GM19035 (cell line): ENCODE measurements at regions not wholly inside any gene's neighbourhood (a gene's known extent, or its start where the extent isn't known, plus 50 kb on each side); places are given as distances from the start of the nearest gene placed in this dataset.

ENCODE experiments used
- ATAC-seq: cut with Tn5 transposase; IDR thresholded peaks from one replicate; pipeline ENCODE4 v1.9.1; 2021; ENCODE audit not compliant: unreplicated experiment

DNA sequence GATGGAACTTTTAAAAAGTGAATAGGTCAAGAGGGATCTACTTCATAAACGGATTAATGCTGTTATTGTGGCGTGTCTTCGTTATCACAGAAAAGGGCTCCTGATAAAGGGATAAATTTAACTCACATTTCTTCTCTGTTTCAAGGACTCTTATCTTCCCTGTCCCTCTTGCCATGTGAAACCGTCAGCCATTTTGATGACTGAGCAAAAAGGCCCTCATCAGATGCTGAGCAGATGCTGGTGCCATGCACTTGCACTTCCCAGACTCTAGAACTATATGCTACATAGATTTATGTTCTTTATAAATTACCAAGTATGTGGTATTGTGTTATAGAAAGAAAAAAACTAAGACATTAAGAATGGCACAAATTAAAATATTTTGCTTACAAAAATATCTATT is 1011.8 kb upstream of the GBE1 start:
- no peak for ATAC-seq

DNA sequence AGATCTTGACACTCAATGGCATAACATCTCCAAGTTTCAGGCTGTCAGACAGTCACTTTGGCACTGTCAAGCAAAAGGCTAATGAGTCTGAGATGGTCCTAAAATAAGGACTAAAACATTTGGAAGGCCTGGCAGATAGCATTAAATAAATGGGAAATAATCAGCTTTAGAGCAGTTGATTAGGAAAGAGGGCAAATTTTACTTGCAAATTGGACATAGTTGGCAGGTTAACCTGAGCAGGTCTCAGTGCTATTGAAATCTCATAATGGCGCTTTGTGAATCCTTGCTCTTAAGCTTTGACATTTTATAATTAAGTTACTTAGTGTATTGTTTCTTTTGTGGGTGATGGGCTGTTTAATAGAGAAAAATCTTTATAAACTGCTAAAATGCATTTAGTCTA is 1003.1 kb upstream of the GBE1 start:
- ATAC-seq: no peak

DNA sequence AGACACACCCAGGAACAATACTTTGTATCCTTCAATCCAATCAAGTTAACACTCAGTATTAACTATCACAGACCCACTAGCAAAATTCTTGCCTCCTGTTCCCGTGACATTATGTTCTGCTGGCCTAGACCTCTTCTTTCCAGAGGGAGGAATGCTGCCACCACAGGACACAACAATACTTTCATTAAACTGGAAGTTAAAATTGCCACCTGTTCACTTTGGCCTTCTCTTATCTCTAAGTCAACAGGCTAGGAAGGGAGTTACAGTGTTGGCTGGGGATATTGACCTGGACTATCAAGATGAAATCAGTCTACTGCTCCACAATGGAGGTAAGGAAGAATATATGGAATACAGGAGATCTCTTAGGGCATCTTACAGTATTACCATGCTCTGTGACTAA is 1000.4 kb upstream of the GBE1 start:
- no peak for ATAC-seq

DNA sequence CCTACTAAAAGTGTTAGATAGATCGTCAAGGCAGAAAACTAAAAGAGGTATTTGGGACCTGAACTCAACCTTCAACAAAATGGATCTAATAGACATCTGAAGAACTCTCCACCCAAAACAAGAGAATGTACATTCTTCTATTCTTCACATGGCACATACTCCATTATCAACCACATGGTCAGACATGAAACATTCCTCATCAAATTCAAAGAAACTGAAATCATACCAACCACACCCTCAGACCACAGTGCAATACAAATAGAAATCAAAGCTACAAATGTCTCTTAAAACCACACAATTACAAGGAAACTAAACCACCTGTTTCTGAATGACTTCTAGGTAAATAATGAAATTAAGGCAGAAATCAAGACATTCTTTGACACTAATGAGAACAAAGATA is 984.1 kb upstream of the GBE1 start:
- no peak for ATAC-seq

DNA sequence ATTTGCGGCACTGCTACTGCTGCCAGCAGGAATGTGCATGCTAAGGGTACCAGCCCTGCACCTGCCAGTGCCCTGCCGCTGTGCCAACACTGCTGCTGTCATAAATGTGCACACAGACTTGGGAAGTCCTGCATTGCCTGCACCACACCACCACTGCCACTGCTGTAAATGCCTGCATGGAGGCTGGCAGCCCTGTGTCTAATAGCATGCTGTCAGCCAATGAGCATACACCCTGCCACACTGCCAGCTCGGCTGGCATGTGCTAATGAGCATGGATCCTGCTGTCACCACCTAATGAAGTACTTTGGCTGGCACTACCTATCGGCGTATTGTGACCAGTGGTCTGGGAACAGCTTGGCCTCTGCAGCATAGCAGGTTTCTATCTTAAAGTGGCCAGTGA is 981.8 kb upstream of the GBE1 start:
- ATAC-seq: no peak

DNA sequence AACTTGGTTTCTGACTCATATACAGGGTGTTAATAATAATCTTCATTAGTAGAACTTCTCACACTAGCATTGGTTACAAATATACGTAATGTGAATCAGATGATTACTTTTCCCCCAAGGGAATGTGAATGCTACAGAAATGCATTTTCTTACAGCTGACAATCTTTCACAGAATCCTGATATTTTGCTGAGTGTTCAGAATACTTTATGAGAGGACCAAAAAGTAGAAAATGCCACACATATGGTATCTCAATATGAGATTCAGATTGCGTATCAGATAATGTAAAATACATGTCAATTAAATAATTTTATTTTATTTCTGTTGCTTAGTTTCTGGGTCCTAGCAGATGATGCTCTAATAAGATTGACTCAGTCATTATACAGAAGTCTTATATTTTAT is 979.9 kb upstream of the GBE1 start:
- ATAC-seq: no peak

DNA sequence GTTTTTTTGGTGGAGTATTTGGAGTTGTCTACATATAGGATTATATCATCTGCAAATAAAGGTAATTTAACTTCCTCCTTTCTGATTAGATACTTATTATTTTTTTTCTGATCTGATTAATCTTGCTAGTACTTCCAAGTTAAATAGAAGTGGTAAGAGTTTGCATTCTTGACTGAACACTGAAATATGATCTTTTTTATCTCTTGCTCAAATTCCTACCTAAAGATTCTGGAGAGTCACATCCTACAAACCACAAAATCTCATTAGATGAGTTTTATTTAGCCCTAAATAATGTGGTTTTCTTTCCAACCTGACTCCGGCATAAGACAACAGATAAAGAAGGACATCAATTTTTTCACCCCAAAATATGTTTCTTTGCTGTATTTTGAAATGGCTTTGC is 977.9 kb upstream of the GBE1 start:
- no peak for ATAC-seq

DNA sequence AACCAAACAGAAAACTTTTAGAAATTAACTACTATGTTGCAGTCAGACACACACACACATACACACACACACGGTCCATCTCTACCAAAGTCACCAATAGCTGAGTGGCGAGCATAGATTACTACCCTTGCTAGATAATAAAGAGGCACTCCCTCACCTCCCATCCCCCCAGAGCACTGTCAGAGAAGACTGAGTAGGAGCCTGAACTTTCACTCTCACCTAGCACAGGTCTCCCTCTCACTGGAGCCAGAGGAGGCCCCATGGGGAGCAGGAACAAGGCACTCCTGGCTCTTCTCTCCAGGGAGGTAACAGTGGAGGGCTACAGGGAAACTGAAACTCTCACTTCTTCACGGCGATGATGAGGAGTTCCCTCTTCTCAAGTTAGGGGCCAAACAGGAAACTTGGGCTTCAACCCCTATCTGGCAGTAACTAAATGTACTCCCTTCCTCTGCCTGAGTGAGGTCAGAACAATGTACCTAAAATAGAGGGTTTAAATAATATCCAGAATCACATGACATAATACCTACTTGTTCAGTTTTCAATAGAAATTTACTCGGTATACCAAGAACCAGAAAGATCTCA is 975.3 kb upstream of the GBE1 start:
- no peak for ATAC-seq

DNA sequence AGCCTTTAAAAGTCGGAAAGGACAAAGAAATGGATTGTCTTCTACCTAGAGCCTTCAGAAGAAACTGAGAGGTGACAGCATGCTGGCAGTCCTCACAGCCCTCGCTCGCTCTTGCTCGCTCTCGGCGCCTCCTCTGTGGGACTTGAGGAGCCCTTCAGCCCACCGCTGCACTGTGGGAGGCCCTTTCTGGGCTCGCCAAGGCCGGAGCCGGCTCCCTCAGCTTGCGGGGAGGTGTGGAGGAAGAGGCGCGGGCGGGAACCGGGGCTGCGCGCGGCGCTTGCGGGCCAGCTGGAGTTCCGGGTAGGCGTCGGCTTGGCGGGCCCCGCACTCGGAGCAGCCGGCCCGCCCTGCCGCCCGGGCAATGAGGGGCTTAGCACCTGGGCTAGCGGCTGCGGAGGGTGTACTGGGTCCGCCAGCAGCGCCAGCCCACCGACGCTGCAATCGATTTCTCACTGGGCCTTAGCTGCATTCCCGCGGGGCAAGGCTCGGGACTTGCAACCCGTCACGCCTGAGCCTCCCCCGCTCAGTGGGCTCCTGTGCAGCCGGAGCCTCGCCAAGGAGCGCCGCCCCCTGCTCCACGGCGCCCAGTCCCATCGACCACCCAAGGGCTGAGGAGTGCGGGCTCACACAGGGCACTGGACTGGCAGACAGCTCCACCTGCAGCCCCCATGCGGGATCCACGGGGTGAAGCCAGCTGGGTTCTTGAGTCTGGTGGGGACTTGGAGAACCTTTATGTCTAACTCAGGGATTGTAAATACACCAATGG is 953.8 kb upstream of the GBE1 start:
- ATAC-seq: no peak

DNA sequence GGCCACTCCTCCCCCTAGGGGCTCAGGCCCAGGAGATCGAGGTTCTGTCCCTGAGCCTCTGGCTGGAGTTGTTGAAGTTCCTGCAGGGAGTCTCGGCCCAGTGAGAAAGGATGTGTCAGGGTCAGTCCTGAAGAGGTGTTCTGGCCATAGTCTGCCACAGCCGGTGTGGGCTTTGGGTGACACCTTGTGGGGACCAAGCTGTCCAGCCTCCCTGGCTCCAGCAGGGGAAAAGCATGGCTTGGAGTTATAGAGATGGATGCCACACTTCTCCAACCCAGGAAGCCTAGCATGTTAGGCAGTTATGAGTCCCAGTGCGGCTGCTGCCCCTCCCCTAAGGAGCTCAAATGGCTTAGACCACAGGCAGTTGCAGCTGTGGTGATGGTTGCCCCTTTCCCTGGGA is 945.6 kb upstream of the GBE1 start:
- ATAC-seq: no peak

DNA sequence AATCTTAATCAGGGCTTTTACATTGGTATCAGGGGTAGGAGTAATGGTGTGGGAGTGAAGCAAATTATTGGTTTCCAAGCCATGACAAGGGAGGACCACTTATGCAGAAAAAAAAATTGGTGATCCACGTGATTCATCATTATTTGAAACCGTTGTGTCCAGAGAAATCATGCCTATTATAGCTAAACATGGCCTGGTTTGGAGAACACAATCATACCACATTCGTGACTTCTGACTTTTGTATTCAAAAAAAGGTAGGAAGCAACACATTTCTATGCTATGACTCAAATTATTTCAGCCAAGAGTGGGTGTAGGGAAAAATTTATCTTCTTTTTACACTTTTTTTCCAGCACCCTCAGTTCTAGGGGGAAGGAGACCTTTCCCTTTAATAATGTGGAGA is 924.3 kb upstream of the GBE1 start:
- ATAC-seq: no peak

DNA sequence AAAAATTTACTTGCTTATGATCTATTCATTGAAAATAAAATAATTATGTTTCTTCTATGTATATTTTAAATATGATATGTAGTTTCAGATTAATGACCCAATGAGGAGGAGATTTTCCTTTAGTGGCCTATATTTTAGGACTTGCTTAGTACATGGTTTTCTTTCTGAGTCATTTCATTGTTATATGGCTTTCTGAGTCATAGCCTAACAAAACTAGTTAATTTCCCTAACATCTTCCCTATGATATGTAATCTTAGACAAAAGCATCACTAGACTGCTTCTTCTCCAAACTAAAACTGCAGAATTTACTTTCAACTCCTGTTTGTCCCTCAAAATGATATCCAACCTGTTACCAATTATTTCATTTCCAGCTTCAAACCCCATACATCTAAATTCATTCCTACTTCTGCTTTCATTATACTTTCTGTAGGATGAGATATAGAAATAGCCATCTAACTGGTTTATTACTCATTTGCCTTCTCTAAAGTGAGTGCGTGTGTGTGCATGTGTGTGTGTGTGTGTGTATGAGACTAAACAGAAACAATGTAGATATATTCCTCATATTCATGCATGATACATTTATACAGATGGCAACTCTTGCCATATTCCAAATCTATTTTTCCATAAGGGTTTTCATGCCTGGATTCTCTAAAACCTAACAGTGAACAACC is 915.0 kb upstream of the GBE1 start:
- ATAC-seq: no peak

DNA sequence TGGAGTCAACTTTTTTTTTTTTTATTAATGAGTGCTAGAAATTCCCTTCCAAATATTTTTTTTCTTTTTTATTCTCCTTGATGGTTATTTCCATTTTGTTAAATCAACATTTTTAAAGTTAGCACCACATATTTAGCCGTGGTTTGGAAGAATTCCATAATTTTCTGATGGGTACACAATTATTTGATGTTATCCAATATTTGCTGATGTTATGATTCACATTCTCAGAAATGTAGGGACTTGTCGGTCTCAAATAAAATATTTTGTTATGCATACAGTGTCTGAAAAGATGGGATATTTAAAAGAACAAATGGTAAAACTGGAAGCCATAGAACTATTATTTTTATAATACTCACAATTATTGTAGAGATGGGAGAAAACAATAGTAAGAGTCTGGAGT is 911.5 kb upstream of the GBE1 start:
- ATAC-seq: no peak

DNA sequence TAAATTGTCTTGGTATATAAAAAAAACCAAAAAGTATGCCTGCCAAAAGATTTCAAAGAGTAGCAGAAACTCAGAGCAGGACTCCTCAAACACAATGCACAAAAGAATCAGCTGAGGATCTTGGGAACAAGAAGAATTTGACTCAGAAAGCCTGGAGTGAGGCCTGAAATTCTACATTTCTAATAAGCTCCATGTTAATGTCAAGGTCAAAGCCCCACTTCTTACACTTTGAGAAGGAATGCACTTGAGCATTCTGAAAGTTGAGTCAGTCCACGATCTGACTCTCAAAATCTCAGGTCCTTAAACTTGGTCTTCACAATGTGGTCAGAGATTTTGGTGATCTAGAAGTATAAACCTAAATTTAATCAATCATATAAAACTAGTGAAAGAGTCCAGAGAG is 910.0 kb upstream of the GBE1 start:
- no peak for ATAC-seq

DNA sequence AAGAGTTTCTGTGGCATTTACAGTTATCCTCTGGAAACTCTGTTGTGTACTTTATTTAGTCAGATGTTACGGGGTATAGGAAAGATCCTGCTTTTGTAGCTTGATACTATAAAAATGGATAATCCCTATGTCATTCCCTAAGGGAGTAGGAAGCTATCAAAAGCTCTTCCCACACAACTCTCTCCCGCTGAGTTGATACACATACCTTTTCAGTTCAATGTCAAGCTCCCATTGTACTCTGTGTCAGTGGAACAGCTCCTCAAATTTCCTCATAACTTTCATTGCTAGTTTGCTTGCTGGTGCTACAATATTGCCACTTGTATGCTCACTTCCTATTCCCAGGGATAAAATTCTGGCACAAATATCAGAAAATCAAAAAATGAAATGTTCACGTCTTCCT is 893.3 kb upstream of the GBE1 start:
- no peak for ATAC-seq

DNA sequence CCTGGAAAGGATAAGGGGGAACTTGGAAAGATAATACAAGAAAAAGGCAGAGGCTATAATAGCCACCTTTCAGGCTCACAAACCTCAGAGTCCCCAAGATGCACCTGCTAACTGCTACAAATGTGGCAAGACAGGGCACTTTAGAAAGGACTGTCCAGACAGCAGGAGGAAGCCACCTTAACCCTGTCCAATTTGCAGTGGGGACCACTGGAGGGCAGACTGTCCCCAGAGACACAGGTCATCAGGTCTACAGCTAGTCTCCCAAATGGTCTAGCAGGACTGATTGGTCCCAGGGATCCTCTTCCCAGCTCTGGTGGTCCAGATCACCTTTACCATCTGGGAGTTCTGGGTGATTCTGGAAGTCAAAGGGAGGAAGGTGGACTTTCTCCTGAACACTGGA is 882.5 kb upstream of the GBE1 start:
- ATAC-seq: no peak

DNA sequence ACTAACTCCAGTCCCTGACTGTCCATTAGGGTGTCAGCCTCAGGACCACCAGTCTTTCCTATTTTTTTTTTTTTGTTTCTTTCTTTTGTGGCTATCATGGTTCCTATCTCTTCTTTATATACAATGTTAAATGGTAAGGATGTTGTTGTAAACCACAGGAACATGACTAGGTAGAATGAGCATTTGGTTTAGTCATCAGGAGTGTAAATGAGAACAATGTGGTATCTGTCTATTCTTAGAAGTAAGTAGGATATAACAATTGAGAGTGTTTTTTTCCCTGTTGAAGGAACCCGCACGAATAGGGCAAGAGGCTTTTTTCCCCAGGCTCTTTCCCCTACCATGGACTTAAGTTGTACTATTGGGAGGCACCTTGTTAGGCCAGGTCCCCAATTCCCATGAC is 880.3 kb upstream of the GBE1 start:
- no peak for ATAC-seq

DNA sequence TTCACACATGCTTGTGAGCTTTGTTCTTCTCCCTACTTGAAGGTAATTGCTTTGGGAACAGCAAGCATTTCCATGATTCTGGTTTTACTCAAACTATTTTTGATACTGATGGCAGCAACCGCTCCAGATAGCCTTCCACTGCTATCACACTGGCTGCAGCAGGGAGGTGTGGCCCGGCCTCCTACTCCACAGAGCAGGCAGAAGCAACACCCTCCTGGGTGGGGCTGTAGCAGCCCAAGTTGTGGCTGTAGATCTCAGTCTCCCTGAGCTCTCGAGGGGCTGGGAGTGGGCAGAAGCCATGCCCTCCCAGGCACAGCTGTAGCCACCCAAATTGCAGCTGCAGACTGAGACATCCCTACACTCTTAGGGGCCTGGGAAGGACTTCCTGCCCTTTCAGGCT is 878.8 kb upstream of the GBE1 start:
- ATAC-seq: no peak

DNA sequence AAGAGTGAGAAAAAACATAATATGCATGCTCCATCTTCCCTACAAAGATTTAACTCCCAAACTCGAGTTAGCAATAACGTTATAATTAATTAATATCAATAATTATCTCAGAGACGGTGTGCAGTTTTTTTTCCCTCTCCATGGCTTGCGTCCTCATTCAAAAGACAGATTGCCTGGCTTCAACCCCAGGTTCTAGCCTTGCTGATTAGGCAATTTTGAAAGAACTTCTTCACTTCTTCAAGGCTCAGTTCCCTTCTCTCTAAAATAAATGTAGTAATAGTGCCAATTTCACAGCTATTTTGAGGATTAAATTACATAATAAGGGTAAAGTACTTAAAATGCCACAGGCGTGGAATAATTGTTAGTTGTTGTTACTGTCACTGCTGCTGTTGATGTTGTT is 876.1 kb upstream of the GBE1 start:
- no peak for ATAC-seq

DNA sequence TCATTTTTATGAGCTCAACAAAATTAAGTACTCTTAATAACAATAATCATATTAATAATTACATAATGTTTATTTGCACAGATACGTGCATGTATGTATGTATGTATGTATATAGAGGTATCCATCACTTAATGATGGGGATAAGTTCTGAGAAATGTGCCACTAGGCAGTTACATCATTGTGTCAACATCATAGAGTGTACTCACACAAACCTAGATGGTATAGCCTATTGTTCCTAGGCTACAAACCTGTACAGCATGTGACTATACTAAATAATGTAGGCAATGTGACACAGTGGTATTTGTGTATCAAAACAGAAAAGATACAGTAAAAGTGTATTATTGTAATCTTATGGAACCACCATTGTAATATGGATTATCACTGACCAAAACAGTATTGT is 874.7 kb upstream of the GBE1 start:
- no peak for ATAC-seq

DNA sequence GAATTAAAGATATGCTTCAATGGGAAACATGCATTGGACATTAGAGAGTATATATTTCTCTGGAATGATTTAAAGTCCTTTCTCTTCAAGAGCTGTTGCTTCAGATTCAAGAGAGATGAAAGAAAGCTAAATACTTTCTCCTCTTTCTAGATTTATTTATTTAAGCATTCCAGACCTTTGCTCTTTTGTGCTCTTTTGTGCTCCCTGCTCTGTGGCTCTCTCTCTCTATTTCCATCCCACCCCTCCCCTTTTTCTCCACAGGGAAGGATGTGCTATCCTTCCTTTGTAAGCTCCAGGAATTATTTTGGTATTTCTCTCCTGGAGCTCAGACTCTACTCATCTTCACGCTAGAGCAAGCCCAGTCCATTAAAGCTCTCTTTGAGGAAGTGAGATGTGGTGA is 871.9 kb upstream of the GBE1 start:
- no peak for ATAC-seq

DNA sequence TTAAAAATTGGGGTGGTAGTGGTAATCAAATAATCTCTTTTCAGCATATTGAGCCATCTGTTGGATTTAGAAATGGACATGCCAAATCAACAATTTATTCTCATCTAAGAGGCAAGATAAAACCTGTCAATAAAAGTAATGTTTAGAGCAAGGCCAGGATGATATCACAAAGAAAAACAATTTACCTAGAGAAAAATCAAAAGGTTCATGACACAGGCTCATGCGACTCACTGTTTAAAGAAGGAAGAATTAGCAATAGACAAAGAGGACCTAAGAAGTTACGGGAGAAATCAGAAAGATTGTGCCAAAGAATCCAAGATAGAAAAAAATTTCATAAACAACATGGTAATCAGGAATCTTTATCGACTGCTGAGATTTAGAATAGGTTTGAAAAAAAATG is 868.5 kb upstream of the GBE1 start:
- ATAC-seq: no peak
